ENCODE measurements at regions not wholly inside any gene's neighbourhood (a gene's known extent, or its start where the extent isn't known, plus 50 kb on each side); places are given as distances from the start of the nearest gene placed in this dataset.

DNA sequence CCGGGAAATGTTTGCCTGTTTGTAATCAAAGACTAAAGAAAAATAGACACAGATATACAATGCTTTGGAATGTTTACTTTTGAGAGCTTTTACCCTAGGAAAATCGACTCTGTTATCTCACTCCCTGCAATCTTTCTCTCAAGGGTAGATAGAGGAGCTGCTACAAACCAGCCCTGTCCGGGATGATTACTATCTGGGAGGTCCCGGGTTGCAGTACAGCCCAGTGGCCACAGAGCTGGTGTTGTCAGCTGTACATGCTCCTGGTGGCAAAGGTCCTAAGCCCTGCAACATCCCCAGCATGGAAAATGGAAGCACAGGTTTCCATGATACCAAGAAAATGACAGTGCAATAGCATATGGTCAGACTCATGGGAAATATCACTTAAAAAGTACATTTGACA lies 570.5 kb upstream of the SOX11 start:
- TF ChIP-seq, protein P1, sequence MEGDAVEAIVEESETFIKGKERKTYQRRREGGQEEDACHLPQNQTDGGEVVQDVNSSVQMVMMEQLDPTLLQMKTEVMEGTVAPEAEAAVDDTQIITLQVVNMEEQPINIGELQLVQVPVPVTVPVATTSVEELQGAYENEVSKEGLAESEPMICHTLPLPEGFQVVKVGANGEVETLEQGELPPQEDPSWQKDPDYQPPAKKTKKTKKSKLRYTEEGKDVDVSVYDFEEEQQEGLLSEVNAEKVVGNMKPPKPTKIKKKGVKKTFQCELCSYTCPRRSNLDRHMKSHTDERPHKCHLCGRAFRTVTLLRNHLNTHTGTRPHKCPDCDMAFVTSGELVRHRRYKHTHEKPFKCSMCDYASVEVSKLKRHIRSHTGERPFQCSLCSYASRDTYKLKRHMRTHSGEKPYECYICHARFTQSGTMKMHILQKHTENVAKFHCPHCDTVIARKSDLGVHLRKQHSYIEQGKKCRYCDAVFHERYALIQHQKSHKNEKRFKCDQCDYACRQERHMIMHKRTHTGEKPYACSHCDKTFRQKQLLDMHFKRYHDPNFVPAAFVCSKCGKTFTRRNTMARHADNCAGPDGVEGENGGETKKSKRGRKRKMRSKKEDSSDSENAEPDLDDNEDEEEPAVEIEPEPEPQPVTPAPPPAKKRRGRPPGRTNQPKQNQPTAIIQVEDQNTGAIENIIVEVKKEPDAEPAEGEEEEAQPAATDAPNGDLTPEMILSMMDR (IDR thresholded peaks at IDR 0.05; ENCODE audit: low read depth, low read length, poor library complexity, severe bottlenecking), result no peak
- TF ChIP-seq EZH2phosphoT487 (IDR thresholded peaks at IDR 0.05; ENCODE audit: borderline replicate concordance, low read length), result no peak
